Medulla oblongata (tissue), 1 donor: ENCODE measurements at regions not wholly inside any gene's neighbourhood (a gene's known extent, or its start where the extent isn't known, plus 50 kb on each side); places are given as distances from the start of the nearest gene placed in this dataset.
"Not testable (repeated sequence)": the region's sequence is repeated elsewhere in the genome, so short reads cannot be mapped to it uniquely, and the experiment has no call there.

Experiments
- DNase-seq: peaks from one replicate; pipeline ENCODE4 v3.0.0-alpha.2; 2015; ENCODE audit errors: extremely low spot score

GRCh38 chr6:115811541-115811940, 249.2 kb downstream of the FRK start:
- no peak for DNase-seq

- no peak for DNase-seq
These were observed 262.5 kb downstream of the FRK start for GRCh38 chr6:115798229-115798628.

- DNase-seq: no peak
These were observed 263.9 kb downstream of the FRK start for GRCh38 chr6:115796829-115797228.

- no peak for DNase-seq
These were observed 264.6 kb downstream of the FRK start for GRCh38 chr6:115796061-115796460.

GRCh38 chr6:115783402-115784061, 277.2 kb downstream of the FRK start:
- DNase-seq: no peak

- no peak for DNase-seq
These were observed 278.1 kb downstream of the FRK start for GRCh38 chr6:115782612-115783011.

- no peak for DNase-seq
These were observed 286.9 kb downstream of the FRK start for GRCh38 chr6:115773741-115774140.

GRCh38 chr6:115770851-115771250, 289.8 kb downstream of the FRK start:
- DNase-seq: no peak

- no peak for DNase-seq
These were observed 292.2 kb downstream of the FRK start for GRCh38 chr6:115768500-115768899.

GRCh38 chr6:115767931-115768330, 292.8 kb downstream of the FRK start:
- no peak for DNase-seq

- DNase-seq: no peak
These were observed 293.8 kb downstream of the FRK start for GRCh38 chr6:115766745-115767462.

- DNase-seq: no peak
These were observed 294.7 kb downstream of the FRK start for GRCh38 chr6:115765966-115766365.

- no peak for DNase-seq
These were observed 301.6 kb downstream of the FRK start for GRCh38 chr6:115759051-115759450.

- no peak for DNase-seq
These were observed 307.2 kb downstream of the FRK start for GRCh38 chr6:115753446-115753845.

GRCh38 chr6:115750946-115751345, 309.7 kb downstream of the FRK start:
- no peak for DNase-seq

GRCh38 chr6:115750292-115750691, 310.4 kb downstream of the FRK start:
- no peak for DNase-seq

- no peak for DNase-seq
These were observed 313.0 kb downstream of the FRK start for GRCh38 chr6:115747719-115748118.

GRCh38 chr6:115746583-115746982, 314.1 kb downstream of the FRK start:
- not testable (repeated sequence) for DNase-seq

- no peak for DNase-seq
These were observed 319.8 kb downstream of the FRK start for GRCh38 chr6:115740907-115741306.

- DNase-seq: no peak
These were observed 325.1 kb downstream of the FRK start for GRCh38 chr6:115735610-115736009.

GRCh38 chr6:115733426-115733825, 327.3 kb downstream of the FRK start:
- no peak for DNase-seq

- DNase-seq: no peak
These were observed 331.7 kb downstream of the FRK start for GRCh38 chr6:115729036-115729435.

- no peak for DNase-seq
These were observed 332.5 kb downstream of the FRK start for GRCh38 chr6:115728171-115728570.

GRCh38 chr6:115721564-115721963, 339.1 kb downstream of the FRK start:
- no peak for DNase-seq
